H1 (cell line): ENCODE measurements at regions not wholly inside any gene's neighbourhood (a gene's known extent, or its start where the extent isn't known, plus 50 kb on each side); places are given as distances from the start of the nearest gene placed in this dataset.
"Not testable (repeated sequence)": the region's sequence is repeated elsewhere in the genome, so short reads cannot be mapped to it uniquely, and the experiment has no call there.

ENCODE experiments used
- CTCF ChIA-PET: fragments of 300-600 bp; sonication (Branson Sonifier 250); formaldehyde crosslinking; loops from one replicate; lab custom pipeline; 2021; ENCODE audit not compliant: partially characterized antibody; lab: Charles Lee
- POLR2A ChIA-PET: fragments of 300-600 bp; sonication (Branson Sonifier 250); formaldehyde crosslinking; loops from one replicate; lab custom pipeline; 2021; ENCODE audit warnings: inconsistent platforms; ENCODE audit not compliant: partially characterized antibody; lab: Charles Lee
- DNase-seq, 2 experiments: peaks; one replicate each; pipeline versions ENCODE4 v3.0.0 to v3.0.0-alpha.2; 2010 to 2022; ENCODE audit warnings: low spot score in 2 of 2, low read depth in 1 of 2, mixed read lengths in 1 of 2
- FAIRE-seq: peaks from 2 replicates; lab custom pipeline; 2011; peaks lifted over from hg19 to GRCh38; lab: Jason Lieb, UNC
- H2AFZ ChIP-seq: 2 replicates; pipeline ENCODE4 v1.8.1; 2012; ENCODE audit warnings: low read length, inconsistent platforms
- H2AK5ac ChIP-seq: 2 replicates; pipeline ENCODE4 v1.6.1; 2013; ENCODE audit warnings: low read depth, low read length
- H2BK120ac ChIP-seq: replicated peaks from 2 replicates; pipeline ENCODE3; 2013; ENCODE audit warnings: low read depth, low read length, inconsistent platforms
- H2BK12ac ChIP-seq: 2 replicates; pipeline ENCODE4 v1.6.1; 2013; ENCODE audit warnings: low read depth, low read length
- H2BK15ac ChIP-seq: 2 replicates; pipeline ENCODE4 v1.6.1; 2013; ENCODE audit warnings: low read length
- H2BK20ac ChIP-seq: 2 replicates; pipeline ENCODE4 v1.6.1; 2013; ENCODE audit warnings: low read length
- H2BK5ac ChIP-seq: 2 replicates; pipeline ENCODE4 v1.6.1; 2013; ENCODE audit warnings: low read depth, low read length
- H3K14ac ChIP-seq: 2 replicates; pipeline ENCODE4 v1.6.1; 2013; ENCODE audit warnings: inconsistent platforms; ENCODE audit not compliant: insufficient read length
- H3K18ac ChIP-seq: 2 replicates; pipeline ENCODE4 v1.6.1; 2013; ENCODE audit warnings: low read length; ENCODE audit errors: extremely low read depth
- H3K23ac ChIP-seq: 2 replicates; pipeline ENCODE4 v1.6.1; 2013; ENCODE audit warnings: inconsistent platforms; ENCODE audit not compliant: insufficient read length
- H3K23me2 ChIP-seq: 2 replicates; pipeline ENCODE4 v1.6.1; 2013; ENCODE audit warnings: low read depth, low read length
- H3K27ac ChIP-seq: 2 replicates; pipeline ENCODE4 v1.6.1; 2011; ENCODE audit warnings: low read depth, low read length, inconsistent platforms
- H3K27me3 ChIP-seq, 4 experiments: replicated peaks in 1 of 4; 1 replicate in 1 of 4; 2 replicates in 3 of 4; pipeline versions ENCODE4 v1.6.1 to v1.8.1; 2011 to 2013; ENCODE audit warnings: low read length in 3 of 4, mild to moderate bottlenecking in 3 of 4, inconsistent platforms in 2 of 4, mixed read lengths in 2 of 4, moderate library complexity in 1 of 4; ENCODE audit not compliant: control insufficient read depth in 3 of 4, insufficient read depth in 3 of 4; ENCODE audit errors: extremely low read depth in 1 of 4
- H3K36me3 ChIP-seq, 4 experiments: 2 replicates each; pipeline versions ENCODE4 v1.6.1 to v1.8.1; 2011 to 2013; ENCODE audit warnings: mild to moderate bottlenecking in 4 of 4, low read length in 3 of 4, moderate library complexity in 2 of 4, control low read depth in 1 of 4, inconsistent platforms in 1 of 4; ENCODE audit not compliant: insufficient read depth in 4 of 4, control insufficient read depth in 2 of 4
- H3K4ac ChIP-seq: replicated peaks from 2 replicates; pipeline ENCODE3; 2013; ENCODE audit warnings: low read length, low read depth, mixed read lengths, inconsistent platforms; ENCODE audit not compliant: insufficient read length
- H3K4me1 ChIP-seq, 4 experiments: replicated peaks in 1 of 4; 1 replicate in 1 of 4; 2 replicates in 3 of 4; pipeline versions ENCODE4 v1.6.1 to v1.8.1; 2011 to 2013; ENCODE audit warnings: low read length in 3 of 4, inconsistent platforms in 2 of 4, mixed read lengths in 1 of 4; ENCODE audit not compliant: insufficient read depth in 4 of 4, control insufficient read depth in 3 of 4
- H3K4me2 ChIP-seq, 2 experiments: 2 replicates each; pipeline versions ENCODE4 v1.6.1 to v1.8.1; 2011 to 2013; ENCODE audit warnings: low read depth in 2 of 2, low read length in 2 of 2, control low read depth in 1 of 2, inconsistent platforms in 1 of 2, mild to moderate bottlenecking in 1 of 2; ENCODE audit not compliant: insufficient read depth in 1 of 2
- H3K4me3 ChIP-seq, 4 experiments: fragments of 200-600, 300-600 bp in 1 of 4; sonication (generic), shearing (Covaris generic), sonication (Bioruptor Twin) in 1 of 4; 2 replicates each; pipeline versions ENCODE4 v1.5.1 to v1.8.1; 2011 to 2016; ENCODE audit warnings: low read length in 4 of 4, low read depth in 3 of 4, control low read depth in 2 of 4, inconsistent platforms in 2 of 4, mild to moderate bottlenecking in 2 of 4, mixed read lengths in 1 of 4, moderate library complexity in 1 of 4; ENCODE audit not compliant: insufficient read depth in 2 of 4; ENCODE audit errors: extremely low read depth in 1 of 4
- H3K56ac ChIP-seq: replicated peaks from 2 replicates; pipeline ENCODE3; 2013; ENCODE audit warnings: low read depth, mild to moderate bottlenecking, mixed read lengths, low read length, inconsistent platforms; ENCODE audit not compliant: insufficient read length
- H3K79me1 ChIP-seq: 2 replicates; pipeline ENCODE4 v1.6.1; 2013; ENCODE audit warnings: low read depth, low read length, control low read depth
- H3K79me2 ChIP-seq, 2 experiments: 2 replicates each; pipeline versions ENCODE4 v1.6.1 to v1.8.1; 2012 to 2013; ENCODE audit warnings: low read length in 2 of 2, mild to moderate bottlenecking in 2 of 2, inconsistent platforms in 1 of 2; ENCODE audit not compliant: insufficient read depth in 2 of 2, control insufficient read depth in 1 of 2
- H3K9ac ChIP-seq, 4 experiments: replicated peaks in 1 of 4; 1 replicate in 1 of 4; 2 replicates in 3 of 4; pipeline versions ENCODE4 v1.6.1 to v1.8.1; 2011 to 2013; ENCODE audit warnings: low read depth in 3 of 4, low read length in 3 of 4, control low read depth in 2 of 4, mild to moderate bottlenecking in 2 of 4, moderate library complexity in 2 of 4, inconsistent platforms in 1 of 4; ENCODE audit errors: extremely low read depth in 1 of 4
- H3K9me3 ChIP-seq, 2 experiments: 2 replicates each; pipeline versions ENCODE4 v1.6.1 to v1.8.1; 2012 to 2013; ENCODE audit warnings: mild to moderate bottlenecking in 2 of 2, moderate library complexity in 2 of 2, control low read depth in 1 of 2, inconsistent platforms in 1 of 2, low read depth in 1 of 2, low read length in 1 of 2, mixed read lengths in 1 of 2; ENCODE audit not compliant: insufficient read depth in 2 of 2
- H4K20me1 ChIP-seq, 2 experiments: replicated peaks in 1 of 2; 2 replicates each; pipeline versions ENCODE3 to v1.8.1; 2011 to 2013; ENCODE audit warnings: inconsistent platforms in 2 of 2, low read length in 2 of 2, mild to moderate bottlenecking in 1 of 2; ENCODE audit not compliant: insufficient read depth in 2 of 2, control insufficient read depth in 1 of 2
- H4K5ac ChIP-seq: 2 replicates; pipeline ENCODE4 v1.6.1; 2013; ENCODE audit warnings: low read length, low read depth, mixed read lengths, inconsistent platforms; ENCODE audit not compliant: insufficient read length
- H4K8ac ChIP-seq: 2 replicates; pipeline ENCODE4 v1.8.0; 2013; ENCODE audit warnings: mild to moderate bottlenecking, moderate library complexity, low read length, inconsistent platforms; ENCODE audit not compliant: insufficient read depth; ENCODE audit errors: extremely low read depth
- H4K91ac ChIP-seq: replicated peaks from 2 replicates; pipeline ENCODE3; 2013; ENCODE audit warnings: low read length, mixed read lengths, inconsistent platforms; ENCODE audit not compliant: insufficient read length
- BCL11A ChIP-seq, 2 experiments: IDR thresholded peaks; one replicate each; pipeline ENCODE4 v1.6.1; 2011; ENCODE audit warnings: low read depth in 2 of 2, low read length in 2 of 2, mild to moderate bottlenecking in 2 of 2
- CBX5 ChIP-seq: fragments of 300-800, 300-1000 bp; sonication (generic); IDR thresholded peaks from 2 replicates; pipeline ENCODE4 v1.7.1; 2016; ENCODE audit warnings: antibody characterized with exemption, low read length, low read depth
- CTBP2 ChIP-seq: IDR thresholded peaks from 2 replicates; pipeline ENCODE4 v1.7.0; 2011; ENCODE audit warnings: borderline replicate concordance, mild to moderate bottlenecking, moderate library complexity, mixed read lengths, low read length; ENCODE audit not compliant: insufficient read depth, insufficient read length
- MAFK ChIP-seq: IDR thresholded peaks from 2 replicates; pipeline ENCODE4 v1.6.1; 2012; ENCODE audit warnings: low read depth, mild to moderate bottlenecking, improper control_type of control experiment, low read length
- RAD21 ChIP-seq, 2 experiments: IDR thresholded peaks in 1 of 2; conservative IDR thresholded peaks in 1 of 2; 2 replicates each; pipeline ENCODE4 v1.6.1; 2011; ENCODE audit warnings: low read depth in 2 of 2, low read length in 2 of 2, improper control_type of control experiment in 1 of 2, inconsistent platforms in 1 of 2, mild to moderate bottlenecking in 1 of 2, moderate library complexity in 1 of 2
- TBP ChIP-seq: IDR thresholded peaks from 2 replicates; pipeline ENCODE4 v1.6.1; 2011; ENCODE audit warnings: low read depth, low read length, improper control_type of control experiment
- WGBS, 2 experiments: shearing (Covaris generic) in 1 of 2; methylation state at CpG; one replicate each; pipeline versions ENCODE4 v1.1.6 to v1.1.7; 2013 to 2015; ENCODE audit warnings: low lambda C conversion rate in 2 of 2, mixed read lengths in 2 of 2, inconsistent platforms in 1 of 2, low coverage in 1 of 2, missing lambda C conversion rate in 1 of 2; ENCODE audit not compliant: insufficient replicate concordance in 2 of 2, insufficient coverage in 1 of 2, insufficient read length in 1 of 2; ENCODE audit errors: extremely low coverage in 1 of 2, missing lambda C conversion rate in 1 of 2; 5-methylcytosine and 5-hydroxymethylcytosine counted together

DNA sequence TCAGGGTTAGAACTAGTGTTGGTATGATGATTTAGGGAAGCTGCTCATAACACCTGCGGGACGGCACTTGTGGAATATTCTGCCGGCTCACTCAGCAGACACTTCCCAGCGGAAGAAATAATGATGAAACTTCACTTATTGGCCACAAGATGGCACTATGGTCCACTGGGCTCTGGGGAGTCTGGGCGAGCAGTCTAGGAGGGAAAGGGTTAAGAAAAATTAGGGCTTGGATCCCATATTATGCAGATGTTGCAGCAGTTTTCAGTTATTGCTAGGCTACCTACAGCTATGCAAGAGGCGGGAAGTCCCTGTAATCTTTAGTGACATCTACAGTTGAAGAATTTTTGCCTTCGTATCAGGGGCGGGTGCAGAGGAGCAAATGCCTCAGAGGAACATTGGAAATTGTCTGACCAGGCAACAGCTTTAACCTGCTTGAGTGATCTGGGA is 238.7 kb upstream of the PRSS58 start (continued):
- TF ChIP-seq CTBP2 (no peak), MAFK (no peak), CBX5 (no peak), RAD21 (IDR thresholded peaks at IDR 0.05 in 1 of 2, conservative IDR thresholded peaks at IDR 0.05 in 1 of 2; ENCODE audit: low read depth in 2 of 2, low read length in 2 of 2) (peak; percentile 37 to 61), BCL11A (IDR thresholded peaks at IDR 0.05; ENCODE audit: low read depth in 2 of 2, low read length in 2 of 2) (no peak), TBP (no peak)

DNA sequence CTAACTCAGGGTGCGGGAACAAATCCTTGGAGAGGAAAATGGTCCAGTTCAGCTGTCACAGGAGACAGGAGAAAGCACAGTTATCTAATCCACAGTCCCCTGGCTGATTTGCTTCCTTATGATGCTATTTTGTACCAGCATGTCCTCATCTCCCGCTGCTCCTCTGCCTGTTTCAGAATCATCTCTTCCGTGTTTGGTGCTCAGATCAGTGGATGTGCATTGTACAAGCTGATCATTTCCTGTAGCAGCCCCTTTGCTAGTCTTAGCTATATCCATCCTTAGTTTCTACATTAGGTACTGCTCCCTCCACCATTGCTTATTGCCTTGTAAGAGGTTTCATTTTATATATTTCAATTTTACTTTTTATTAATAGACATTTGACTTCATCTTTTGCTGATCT is 238.0 kb upstream of the PRSS58 start:
- H3K9me3 ChIP-seq, H3K18ac ChIP-seq, H4K20me1 ChIP-seq, H3K23ac ChIP-seq, H3K79me1 ChIP-seq, H3K9ac ChIP-seq, H2BK5ac ChIP-seq, POLR2A ChIA-PET, H3K4me2 ChIP-seq, H4K5ac ChIP-seq, DNase-seq, H3K4me1 ChIP-seq, H2BK120ac ChIP-seq, H2AFZ ChIP-seq, H2AK5ac ChIP-seq, H3K23me2 ChIP-seq, H3K4ac ChIP-seq, H2BK20ac ChIP-seq, H3K56ac ChIP-seq, H3K27ac ChIP-seq, H2BK12ac ChIP-seq, H2BK15ac ChIP-seq, H4K91ac ChIP-seq, H3K36me3 ChIP-seq, H3K79me2 ChIP-seq, H3K27me3 ChIP-seq, FAIRE-seq, H4K8ac ChIP-seq, H3K4me3 ChIP-seq, H3K14ac ChIP-seq: not testable (repeated sequence)
- WGBS, 2 experiments = 86% methylated on average over 3 of the region's 3 CpGs; no CpG with 5 or more reads in 1 of the 2 experiments
- CTCF ChIA-PET = interaction anchor here (0.7 to 32.4 kb wide), 28 partner anchors 12 to 291 kb away, joined by 3 to 665 read pairs (median 5); no protein-coding TSS in a partner anchor
